ENCODE measurements at regions not wholly inside any gene's neighbourhood (a gene's known extent, or its start where the extent isn't known, plus 50 kb on each side); places are given as distances from the start of the nearest gene placed in this dataset.
A peak's percentile ranks its signal among the peaks of the same experiment; 100 is the strongest.

GRCh38 chr13:106922384-106922783 lies 354.4 kb upstream of the ARGLU1 start:
- no peak for DNase-seq (ENCODE audit: extremely low read depth in 1 of 2, low read depth in 1 of 2)

GRCh38 chr13:106919638-106920037 lies 351.7 kb upstream of the ARGLU1 start:
- no peak for DNase-seq (ENCODE audit: extremely low read depth in 1 of 2, low read depth in 1 of 2)

- DNase-seq (ENCODE audit: extremely low read depth in 1 of 2, low read depth in 1 of 2) = no peak
These were observed 351.2 kb upstream of the ARGLU1 start for GRCh38 chr13:106919133-106919532.

- DNase-seq (ENCODE audit: extremely low read depth in 1 of 2, low read depth in 1 of 2) = no peak
These were observed 350.6 kb upstream of the ARGLU1 start for GRCh38 chr13:106918557-106918860.

GRCh38 chr13:106917673-106918556 lies 350.0 kb upstream of the ARGLU1 start:
- peak; percentile 32 to 43 for DNase-seq (ENCODE audit: extremely low read depth in 1 of 2, low read depth in 1 of 2)

- no peak for DNase-seq (ENCODE audit: extremely low read depth in 1 of 2, low read depth in 1 of 2)
These were observed 349.2 kb upstream of the ARGLU1 start for GRCh38 chr13:106917024-106917571.

- DNase-seq (ENCODE audit: extremely low read depth in 1 of 2, low read depth in 1 of 2) = no peak
These were observed 348.5 kb upstream of the ARGLU1 start for GRCh38 chr13:106916329-106916976.

- no peak for DNase-seq (ENCODE audit: extremely low read depth in 1 of 2, low read depth in 1 of 2)
These were observed 347.2 kb upstream of the ARGLU1 start for GRCh38 chr13:106915146-106915545.

- DNase-seq (ENCODE audit: extremely low read depth in 1 of 2, low read depth in 1 of 2) = no peak
These were observed 343.7 kb upstream of the ARGLU1 start for GRCh38 chr13:106911627-106912026.

GRCh38 chr13:106911020-106911419 lies 343.1 kb upstream of the ARGLU1 start:
- no peak for DNase-seq (ENCODE audit: extremely low read depth in 1 of 2, low read depth in 1 of 2)

- no peak for DNase-seq (ENCODE audit: extremely low read depth in 1 of 2, low read depth in 1 of 2)
These were observed 338.6 kb upstream of the ARGLU1 start for GRCh38 chr13:106906426-106906996.

GRCh38 chr13:106905380-106906162 lies 337.6 kb upstream of the ARGLU1 start:
- DNase-seq (ENCODE audit: extremely low read depth in 1 of 2, low read depth in 1 of 2) = no peak

- DNase-seq (ENCODE audit: extremely low read depth in 1 of 2, low read depth in 1 of 2) = no peak
These were observed 331.5 kb upstream of the ARGLU1 start for GRCh38 chr13:106899442-106899841.

- no peak for DNase-seq (ENCODE audit: extremely low read depth in 1 of 2, low read depth in 1 of 2)
These were observed 330.3 kb upstream of the ARGLU1 start for GRCh38 chr13:106898231-106898630.

GRCh38 chr13:106888148-106888547 lies 320.2 kb upstream of the ARGLU1 start:
- no peak for DNase-seq (ENCODE audit: extremely low read depth in 1 of 2, low read depth in 1 of 2)

GRCh38 chr13:106887686-106888085 lies 319.7 kb upstream of the ARGLU1 start:
- DNase-seq (ENCODE audit: extremely low read depth in 1 of 2, low read depth in 1 of 2) = no peak

GRCh38 chr13:106883976-106884375 lies 316.0 kb upstream of the ARGLU1 start:
- no peak for DNase-seq (ENCODE audit: extremely low read depth in 1 of 2, low read depth in 1 of 2)

GRCh38 chr13:106882246-106882645 lies 314.3 kb upstream of the ARGLU1 start:
- no peak for DNase-seq (ENCODE audit: extremely low read depth in 1 of 2, low read depth in 1 of 2)

GRCh38 chr13:106879806-106880205 lies 311.9 kb upstream of the ARGLU1 start:
- DNase-seq (ENCODE audit: extremely low read depth in 1 of 2, low read depth in 1 of 2) = no peak

GRCh38 chr13:106874323-106874722 lies 306.4 kb upstream of the ARGLU1 start:
- no peak for DNase-seq (ENCODE audit: extremely low read depth in 1 of 2, low read depth in 1 of 2)

- no peak for DNase-seq (ENCODE audit: extremely low read depth in 1 of 2, low read depth in 1 of 2)
These were observed 305.9 kb upstream of the ARGLU1 start for GRCh38 chr13:106873810-106874209.
